ENCODE measurements at regions not wholly inside any gene's neighbourhood (a gene's known extent, or its start where the extent isn't known, plus 50 kb on each side); places are given as distances from the start of the nearest gene placed in this dataset.

DNA sequence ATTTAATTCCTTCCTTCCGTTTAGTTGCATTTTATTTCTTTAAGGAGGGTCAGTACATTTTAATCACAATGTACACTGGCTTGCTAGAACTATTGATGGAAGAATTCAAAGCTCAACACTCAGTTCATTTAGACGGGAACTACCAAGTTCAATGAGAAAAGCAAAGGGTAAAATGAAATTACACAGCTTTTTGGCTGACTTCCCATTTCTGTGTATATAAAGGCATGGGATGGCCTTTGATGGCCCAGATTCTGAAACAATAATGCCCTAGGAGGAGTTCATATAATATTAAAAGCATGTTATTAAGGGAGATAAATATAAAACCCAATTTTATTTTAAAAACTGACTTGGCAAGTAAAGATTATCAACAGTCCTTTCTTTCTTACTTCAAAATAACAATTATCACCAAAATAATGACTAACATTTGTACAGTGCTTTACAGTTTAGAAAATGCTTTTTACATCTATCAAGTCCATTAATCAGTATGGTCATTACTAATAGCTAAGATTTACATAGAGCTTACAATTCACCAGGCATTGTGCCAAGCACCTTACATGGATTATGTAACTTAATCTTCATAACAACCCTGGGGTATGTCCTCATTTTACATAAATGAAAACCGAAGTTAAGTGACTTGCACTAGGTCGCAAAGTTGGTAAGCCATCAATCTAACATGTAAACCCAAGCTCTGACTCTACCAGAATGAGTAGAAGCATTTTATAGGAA, 402.4 kb downstream of the OMA1 start:
- no peak for DNase-seq (ENCODE audit: low read depth in 2 of 2)

DNA sequence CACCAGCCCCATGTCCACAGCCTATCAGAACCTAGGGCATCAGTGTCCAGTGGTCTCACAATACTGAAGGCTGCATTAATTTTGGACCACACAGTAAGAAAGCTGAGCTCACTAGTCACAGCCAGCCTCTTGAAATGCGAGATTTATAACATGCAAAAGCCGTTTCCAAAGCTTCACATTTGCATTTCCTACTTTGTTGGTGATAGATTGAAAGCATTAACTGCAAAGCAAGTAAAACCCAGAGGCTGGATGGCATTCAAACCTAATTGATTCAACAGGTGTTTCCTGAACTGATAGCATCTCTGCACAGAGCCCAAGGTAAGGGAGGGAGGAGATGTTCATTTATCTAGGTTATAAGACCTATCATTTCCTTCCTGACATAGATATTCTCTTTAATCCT, 410.1 kb downstream of the OMA1 start:
- no peak for DNase-seq (ENCODE audit: low read depth in 2 of 2)

DNA sequence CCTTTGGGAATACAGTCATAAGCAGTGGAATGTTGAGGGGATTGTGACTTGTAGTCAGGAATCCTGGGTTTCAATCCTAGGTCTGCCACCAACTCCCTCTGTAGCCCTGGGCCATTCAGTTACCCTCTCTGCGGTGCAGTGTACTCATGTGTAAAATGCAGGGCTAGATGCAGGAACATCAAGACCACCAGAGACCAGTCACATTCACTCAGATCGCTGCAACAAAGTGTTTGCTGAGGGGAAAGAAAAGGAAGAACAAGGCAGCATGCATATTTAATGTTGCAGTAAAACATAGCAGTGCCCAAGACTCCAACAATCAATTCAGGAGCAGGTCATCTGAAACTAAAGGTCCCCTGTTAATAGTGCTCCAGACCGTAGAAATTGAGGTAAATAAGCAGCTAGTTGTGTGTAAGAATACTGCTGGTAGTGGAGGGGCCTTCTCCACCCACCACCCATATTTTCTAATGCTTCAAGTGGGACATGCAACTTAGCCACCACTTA, 410.7 kb downstream of the OMA1 start:
- no peak for DNase-seq (ENCODE audit: low read depth in 2 of 2)

DNA sequence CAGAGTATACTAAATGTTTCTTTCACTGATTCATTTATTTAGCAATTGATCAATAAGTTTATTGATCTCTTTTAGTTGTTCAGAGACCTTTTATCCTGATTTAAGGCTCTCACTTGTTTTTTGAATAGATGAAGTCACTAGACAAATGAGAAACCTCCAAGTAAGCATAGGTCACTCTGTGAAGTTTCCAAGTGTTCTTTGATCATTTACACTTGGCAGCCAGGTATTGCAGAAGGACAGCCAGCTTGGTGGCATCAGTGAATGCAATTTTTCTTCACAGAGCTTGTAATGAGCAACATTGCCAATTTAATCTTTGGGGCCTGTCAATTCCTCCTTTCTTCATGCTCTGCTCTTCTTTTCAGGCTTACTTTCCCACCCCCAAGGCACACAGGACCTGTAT, 413.0 kb downstream of the OMA1 start:
- DNase-seq (ENCODE audit: low read depth in 2 of 2) = no peak

DNA sequence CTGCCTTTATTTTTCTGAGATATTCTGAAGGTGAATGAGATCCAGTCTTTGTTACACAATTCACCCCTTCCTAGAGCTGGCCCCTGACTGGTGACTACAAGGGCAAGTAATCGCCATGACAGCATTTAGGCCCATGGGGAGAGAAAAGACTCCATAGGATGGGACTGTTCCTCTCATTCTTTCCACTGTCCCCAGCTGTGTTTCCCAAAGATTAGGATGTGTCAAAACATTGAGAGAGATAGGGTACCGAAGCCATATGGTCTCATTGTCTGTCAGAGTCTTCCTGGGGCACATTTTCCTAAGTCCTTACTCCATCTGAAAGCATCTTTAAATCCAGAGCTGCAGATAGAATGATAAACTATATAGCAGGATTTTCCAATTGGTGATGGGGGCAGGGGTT, 423.5 kb downstream of the OMA1 start:
- no peak for DNase-seq (ENCODE audit: low read depth in 2 of 2)

DNA sequence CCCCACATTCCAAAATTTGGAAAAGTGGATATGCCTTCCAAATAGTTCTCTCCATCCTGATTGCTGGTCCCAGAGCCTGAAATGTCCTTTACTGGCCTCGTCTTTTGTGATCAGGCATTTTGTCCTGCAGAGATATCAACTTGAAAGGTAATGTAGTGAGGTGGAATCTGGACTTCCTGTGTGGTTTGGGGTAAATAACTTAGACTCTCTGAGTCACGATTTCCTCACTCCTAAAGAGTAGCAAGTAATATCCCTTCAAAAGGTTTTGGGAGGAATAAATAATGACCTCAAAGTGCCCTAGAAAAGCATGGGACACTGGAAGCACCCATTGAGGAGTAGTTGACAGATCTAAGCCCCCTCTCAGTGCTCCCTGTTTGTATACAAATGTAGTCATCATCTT, 426.6 kb downstream of the OMA1 start:
- DNase-seq (ENCODE audit: low read depth in 2 of 2) = no peak

DNA sequence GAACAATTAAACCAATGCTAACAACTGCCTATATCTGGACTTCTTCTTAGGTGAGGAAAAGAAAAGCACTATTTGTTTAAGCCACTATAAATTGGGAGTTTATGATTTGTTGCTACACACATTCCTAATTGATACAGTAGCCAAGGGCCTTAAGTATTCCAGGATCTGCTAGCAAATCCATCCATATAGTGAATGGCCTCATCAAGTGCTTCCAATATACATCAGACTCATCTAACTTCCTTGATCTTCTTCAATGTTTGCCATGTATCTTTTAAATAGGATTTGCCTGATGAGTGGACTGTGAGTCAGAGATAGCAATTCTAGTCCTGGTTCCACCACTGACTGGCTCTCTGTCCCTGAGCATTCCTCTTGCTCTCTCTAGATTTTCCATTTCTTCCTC, 430.2 kb downstream of the OMA1 start:
- DNase-seq (ENCODE audit: low read depth in 2 of 2) = no peak

DNA sequence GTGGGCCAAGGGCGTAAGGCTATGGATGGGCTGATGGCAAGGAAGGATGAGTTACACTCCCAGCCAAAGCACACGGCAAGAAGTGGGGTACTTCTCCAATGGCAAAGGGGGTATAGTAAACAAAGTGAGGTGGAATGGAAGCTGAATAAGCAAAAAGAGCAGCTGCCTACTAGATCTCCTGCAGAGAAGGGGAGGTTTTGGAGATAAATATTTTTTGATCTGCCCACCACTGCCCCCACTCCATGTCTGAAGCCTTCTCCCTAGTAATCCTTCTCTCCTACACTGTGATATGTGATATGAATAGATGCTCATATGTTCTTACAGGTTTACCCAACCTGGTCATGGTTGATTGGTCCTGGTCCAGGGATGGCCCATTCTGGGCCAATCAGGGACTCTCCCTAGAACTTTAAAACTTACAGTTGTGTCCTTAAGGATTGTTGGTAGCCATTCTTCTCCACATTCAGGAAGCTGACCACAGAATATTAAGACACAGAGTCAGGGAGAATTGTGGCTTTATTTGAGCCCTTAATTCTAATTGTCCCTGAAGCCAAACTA, 436.8 kb downstream of the OMA1 start:
- DNase-seq (ENCODE audit: low read depth in 2 of 2) = no peak

DNA sequence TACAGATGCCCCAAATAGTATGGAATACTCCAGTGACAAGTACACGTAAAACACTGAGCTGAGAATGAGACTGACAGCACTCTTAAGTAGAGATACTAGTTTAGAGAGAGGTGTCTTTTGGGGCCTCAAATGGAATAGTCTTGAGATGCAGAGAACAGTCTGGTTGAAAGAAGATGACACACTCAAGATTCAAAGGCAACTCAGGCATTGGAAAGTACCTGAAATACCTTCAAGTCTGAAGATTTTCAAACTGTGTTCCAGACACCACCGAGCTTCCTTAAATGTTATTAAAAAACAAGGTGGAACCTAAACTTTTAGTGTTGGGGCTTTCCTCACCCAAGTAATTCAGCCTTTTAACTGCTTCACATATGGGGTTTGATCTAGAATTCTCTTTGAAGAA, 437.7 kb downstream of the OMA1 start:
- DNase-seq (ENCODE audit: low read depth in 2 of 2) = no peak

DNA sequence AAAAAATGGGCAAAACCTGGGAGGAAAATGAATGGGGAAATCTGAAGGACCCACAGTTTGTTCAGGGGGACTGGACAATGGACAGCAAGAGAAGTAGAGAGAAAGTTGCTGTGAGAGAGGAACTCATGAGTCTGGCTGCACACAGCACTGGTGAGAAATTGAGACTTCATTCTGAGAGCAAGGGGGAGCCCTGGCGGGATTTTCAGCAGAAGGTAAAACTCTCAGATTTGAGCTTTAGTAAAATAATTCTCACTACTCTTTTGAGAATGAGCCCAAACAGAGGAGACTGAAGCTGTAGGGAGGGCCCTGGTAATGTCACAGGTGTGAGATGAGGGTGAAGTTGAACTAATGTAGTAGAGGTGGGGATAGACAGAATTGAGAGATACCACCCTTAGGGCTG, 438.6 kb downstream of the OMA1 start:
- DNase-seq (ENCODE audit: low read depth in 2 of 2) = no peak

DNA sequence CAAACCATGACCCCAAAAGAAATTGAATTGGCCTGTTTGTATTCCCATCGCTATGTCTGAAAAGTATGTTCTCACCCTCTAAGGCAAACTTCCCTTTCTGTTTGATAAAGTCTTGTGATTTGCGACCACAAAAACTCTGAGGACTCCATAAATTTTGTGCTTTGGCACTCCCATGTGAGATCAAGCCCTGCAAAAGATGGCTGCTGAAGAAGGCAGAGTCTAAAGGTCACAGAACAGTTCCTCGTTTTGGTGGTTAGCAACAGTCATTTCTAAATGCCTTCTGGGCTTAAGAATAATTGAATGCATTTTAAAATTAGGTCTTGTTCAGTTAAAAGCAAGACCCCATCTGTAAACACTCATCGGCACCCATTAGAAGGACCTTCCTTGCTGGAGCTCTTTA, 441.6 kb downstream of the OMA1 start:
- DNase-seq (ENCODE audit: low read depth in 2 of 2) = no peak

DNA sequence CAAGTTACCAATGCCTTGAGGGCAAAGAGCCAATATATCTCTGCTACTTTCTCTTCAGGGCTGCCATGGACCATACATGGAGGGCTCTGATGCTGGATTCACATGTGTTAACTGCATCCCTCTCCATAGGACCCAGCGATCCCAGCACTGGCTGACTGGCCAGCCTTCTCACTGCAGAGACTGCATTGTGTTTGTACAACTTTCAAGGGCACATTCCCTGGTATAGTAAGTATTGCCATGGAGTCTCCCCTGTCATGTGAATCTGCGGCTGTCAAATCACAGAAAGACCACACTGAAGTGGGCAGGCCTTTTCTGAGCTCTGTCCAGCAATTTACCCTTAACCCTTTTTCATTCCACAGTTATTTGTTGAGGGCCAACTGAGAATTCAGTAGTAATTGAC, 449.8 kb downstream of the OMA1 start:
- no peak for DNase-seq (ENCODE audit: low read depth in 2 of 2)

DNA sequence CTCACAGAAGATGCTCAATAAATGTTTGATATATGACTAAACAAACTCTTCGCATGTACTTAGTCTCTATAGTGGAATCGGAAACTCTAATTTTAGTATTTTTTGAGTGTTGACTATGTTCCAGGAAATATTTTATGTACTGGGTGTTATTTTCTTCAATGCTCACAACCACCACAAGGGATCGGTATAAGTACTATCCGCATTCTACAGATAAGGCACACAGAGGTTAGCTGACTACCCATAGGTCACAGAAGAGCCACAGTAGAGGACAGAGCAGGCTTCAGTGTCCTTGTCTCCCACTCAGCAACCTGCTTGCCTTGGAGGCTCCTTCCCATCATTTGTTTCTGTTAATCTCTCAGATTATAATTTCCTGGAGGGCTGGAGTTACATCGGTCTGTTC, 451.3 kb downstream of the OMA1 start:
- no peak for DNase-seq (ENCODE audit: low read depth in 2 of 2)

DNA sequence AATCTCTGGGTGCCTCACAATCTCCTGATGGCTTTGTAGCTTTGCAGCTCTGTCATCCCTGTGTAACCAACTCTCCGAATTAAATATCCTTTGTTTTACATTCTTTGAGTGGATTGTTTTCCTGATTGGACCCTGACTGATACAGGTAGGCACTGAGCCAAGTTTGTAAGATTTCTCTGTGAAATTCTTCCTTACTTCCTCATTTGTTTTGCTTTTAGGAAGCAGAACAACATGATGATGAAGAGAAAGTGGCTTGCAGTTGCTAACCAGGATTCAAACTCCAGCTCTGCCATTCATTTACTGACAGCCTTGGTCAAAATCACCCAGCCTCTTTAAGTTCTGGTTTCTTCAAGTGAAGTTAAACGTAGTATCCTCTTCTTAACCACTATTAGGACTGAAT, 452.3 kb downstream of the OMA1 start:
- no peak for DNase-seq (ENCODE audit: low read depth in 2 of 2)

DNA sequence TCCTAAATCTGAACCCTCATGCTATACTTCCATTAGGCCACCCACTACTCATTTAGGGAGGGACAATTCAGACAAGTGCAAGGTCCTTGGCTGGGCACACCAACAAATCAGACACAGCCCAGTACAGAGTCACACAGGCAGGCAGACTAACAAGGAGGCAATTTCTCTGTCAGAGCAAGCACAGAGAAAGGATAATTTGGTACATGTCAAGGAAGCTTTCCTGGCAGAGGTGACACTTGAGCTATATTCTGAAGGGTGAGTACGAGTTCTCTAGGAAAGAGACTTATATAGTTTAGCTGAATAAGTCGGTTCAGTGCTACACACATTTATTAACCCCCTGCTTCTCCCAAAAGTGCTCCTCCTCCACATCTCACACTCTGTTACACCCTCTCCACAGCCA, 455.9 kb downstream of the OMA1 start:
- DNase-seq (ENCODE audit: low read depth in 2 of 2) = no peak

DNA sequence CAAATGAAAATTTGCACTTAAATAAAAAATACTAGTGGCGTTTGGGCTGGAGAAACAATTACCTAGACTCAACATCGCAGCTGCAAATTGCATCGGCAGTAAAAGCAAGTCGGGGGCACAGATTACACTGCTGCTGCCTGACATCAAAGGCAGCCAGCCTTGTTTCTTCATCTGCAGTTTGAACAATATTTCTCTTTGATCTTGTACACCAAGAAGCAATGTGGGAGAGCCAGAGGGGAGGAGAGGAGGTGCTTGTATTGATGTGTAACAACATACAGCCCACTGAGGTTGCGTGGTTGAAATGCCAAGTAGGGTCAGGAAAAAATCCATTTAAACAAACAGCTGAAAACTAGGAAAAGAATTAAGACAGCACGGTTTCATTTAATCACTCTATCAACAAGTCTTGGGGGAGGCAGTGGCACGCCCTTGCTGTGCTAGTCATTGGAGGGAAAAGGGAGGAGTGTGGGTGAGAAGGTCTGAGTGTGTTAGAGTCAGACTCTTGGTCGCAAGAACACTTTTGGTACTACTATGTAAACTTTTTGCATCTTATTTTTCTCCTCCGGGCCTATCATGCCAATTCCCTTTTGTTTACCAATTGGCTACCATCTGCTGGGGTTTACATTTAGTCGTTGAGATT, 456.5 kb downstream of the OMA1 start:
- no peak for DNase-seq (ENCODE audit: low read depth in 2 of 2)

DNA sequence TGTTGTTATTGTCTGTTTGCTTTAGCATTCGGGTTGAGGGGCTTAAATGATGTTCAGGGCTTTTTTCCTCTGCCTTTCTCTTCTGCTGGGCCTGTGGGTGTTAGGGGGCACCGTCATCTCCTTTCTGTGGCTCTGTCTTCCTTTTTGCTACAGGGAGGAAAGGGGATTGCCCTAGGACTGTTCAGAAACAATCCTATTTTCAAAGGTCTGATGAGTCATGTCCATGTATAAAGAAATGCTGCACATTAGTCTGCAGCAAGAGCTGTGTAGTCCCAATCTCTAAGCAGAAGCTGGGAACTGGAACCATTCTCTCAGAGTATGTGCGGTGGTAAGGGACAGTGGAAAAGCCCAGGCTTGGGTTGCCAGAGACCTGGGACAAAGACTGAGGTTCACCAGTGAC, 462.3 kb downstream of the OMA1 start:
- DNase-seq (ENCODE audit: low read depth in 2 of 2) = no peak

DNA sequence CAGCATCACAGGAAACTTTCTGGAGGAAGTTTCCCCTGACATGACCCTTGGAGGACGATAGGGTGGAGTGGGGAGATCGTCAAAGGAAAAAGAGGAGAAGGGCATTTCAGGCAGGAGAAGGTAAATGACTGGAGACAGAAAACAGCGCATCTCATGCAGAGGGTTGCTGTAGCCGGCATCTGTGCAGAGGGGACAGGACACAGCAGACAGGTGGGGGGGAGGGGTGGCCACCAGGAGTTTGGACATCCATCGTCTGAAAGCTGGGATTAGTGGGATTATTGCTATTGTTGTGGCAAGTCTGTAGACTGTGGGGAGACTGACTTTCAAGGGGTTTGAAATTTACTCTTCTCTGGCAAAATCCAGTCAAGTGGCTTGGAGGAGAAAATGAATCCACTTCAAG, 463.9 kb downstream of the OMA1 start:
- DNase-seq (ENCODE audit: low read depth in 2 of 2) = no peak

DNA sequence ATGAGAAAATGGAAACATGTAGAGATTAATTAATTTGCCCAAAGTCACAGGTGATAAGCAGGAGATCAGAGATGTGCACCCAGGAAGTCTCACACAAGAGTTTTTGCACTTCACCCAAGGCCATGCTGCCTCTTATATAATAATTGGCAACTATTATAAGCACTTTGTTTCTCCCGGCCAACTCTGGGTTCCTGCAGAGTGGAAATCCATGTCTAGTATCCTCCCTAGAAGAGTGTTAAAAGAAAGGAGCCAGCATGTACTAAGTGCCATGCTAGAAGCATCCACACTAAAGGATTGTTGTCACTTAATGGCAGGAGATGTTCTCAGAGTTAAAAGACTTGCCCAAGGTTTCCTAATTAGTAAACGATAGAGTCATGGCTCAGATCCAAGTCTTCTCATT, 470.3 kb downstream of the OMA1 start:
- no peak for DNase-seq (ENCODE audit: low read depth in 2 of 2)

DNA sequence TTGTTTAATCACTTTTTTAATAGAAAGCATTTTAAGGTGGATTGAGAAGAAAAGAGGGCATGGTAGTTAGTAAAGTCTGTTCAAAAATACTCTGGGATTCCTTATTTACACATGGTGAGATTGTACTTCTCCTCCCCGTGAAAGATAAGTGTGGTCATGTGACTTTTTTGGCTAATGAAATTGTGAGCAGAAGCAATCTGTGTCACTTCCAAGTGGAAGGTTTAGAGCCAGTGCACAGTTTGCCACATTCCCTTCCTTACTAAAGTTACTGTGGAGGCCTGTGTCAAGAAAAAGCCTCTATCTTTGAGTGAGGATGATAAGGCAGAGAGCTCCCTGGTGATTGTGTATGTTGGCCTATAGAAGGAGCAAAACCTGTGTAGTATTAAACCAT, 471.3 kb downstream of the OMA1 start:
- no peak for DNase-seq (ENCODE audit: low read depth in 2 of 2)

DNA sequence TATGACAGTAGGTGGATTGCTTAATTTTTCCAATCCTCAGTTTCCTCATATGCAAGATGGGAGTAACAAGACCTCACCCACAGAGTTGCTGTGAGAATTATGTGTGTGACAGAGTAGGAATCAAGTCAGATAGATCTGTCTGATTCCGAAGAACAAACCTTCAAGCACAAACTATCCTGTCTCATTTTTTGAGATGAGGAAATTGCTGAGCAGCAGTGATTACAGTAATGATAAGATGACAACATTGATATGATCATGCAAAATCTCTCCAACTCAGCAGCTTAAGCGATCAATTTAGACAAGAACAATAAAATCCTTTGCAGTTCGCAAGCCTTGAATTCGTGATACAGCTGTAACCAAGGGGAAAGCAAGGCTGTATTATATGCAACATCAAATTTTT, 474.1 kb downstream of the OMA1 start:
- no peak for DNase-seq (ENCODE audit: low read depth in 2 of 2)

DNA sequence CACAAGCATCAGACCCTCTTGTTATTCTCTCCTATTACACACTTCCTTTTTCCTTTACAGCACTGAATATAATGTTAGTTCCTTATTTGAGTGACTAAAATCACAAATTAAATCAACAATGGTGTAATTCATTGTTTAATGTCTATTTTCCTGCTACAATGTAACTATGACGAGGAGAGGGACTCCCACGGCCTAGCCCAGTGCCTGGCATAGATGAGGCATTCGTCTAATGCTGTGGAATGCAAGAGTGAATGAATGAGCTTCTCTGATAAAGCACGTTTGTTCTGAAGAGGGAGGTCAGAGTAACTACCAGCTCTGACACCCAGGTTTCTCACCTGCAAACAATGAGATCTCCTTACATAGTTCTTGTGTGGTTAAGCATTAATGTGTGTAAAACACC, 479.4 kb downstream of the OMA1 start:
- DNase-seq (ENCODE audit: low read depth in 2 of 2) = no peak

DNA sequence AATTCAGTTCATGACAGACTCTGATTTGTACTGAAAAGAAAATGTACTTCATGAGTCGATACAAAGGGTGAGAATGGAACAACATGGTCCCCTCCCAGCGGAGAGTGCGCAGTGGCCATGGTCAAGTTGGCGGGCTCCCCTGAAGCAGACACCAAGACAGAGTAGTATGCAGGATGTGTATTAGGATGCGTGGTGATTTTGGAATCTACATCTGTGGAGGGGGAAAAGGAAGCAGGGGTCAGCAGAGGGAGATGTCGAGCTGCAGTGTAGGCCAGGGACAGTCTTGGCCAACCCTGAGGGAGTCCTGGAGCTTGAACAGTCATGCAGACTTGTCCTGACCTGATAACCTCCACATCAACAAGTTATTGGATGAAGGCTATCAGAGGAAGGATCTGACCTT, 481.0 kb downstream of the OMA1 start:
- no peak for DNase-seq (ENCODE audit: low read depth in 2 of 2)

DNA sequence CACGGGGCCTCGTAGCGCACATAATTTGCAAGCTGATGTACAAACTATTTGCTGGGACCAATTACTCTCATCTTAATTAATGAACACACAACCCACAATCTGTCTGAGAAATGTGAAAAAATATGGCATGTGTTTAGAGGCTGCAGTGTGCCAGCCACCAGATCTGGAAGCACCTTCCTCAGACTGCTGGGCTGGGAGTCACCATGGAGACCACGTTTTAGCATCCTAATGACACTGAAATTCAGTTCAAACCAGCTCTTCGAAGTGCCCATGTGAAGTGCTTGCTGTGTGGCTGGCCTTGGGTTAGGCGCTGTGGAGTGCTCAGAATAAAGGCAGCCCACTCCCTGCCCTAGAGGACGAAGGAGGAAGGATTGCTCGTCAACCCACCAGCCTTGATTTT, 482.4 kb downstream of the OMA1 start:
- no peak for DNase-seq (ENCODE audit: low read depth in 2 of 2)
